HUDEP-2 (cell line): ENCODE measurements at regions not wholly inside any gene's neighbourhood (a gene's known extent, or its start where the extent isn't known, plus 50 kb on each side); places are given as distances from the start of the nearest gene placed in this dataset.
"Not testable (repeated sequence)": the region's sequence is repeated elsewhere in the genome, so short reads cannot be mapped to it uniquely, and the experiment has no call there.

ENCODE experiments used
- DNase-seq, 76 experiments: peaks; one replicate each; lab custom pipeline; 2025; ENCODE audit not compliant: unreplicated experiment in 76 of 76; lab: John Stamatoyannopoulos, UW

- no peak for DNase-seq
These were observed 68.1 kb upstream of the CEP85L start for GRCh38 chr6:118719351-118720124.

GRCh38 chr6:118718903-118719302 is 67.5 kb upstream of the CEP85L start:
- no peak for DNase-seq

GRCh38 chr6:118718297-118718696 is 66.9 kb upstream of the CEP85L start:
- no peak for DNase-seq

GRCh38 chr6:118717106-118717505 is 65.7 kb upstream of the CEP85L start:
- no peak for DNase-seq

GRCh38 chr6:118715907-118716306 is 64.5 kb upstream of the CEP85L start:
- not testable (repeated sequence) for DNase-seq

GRCh38 chr6:118715376-118715775 is 64.0 kb upstream of the CEP85L start:
- DNase-seq: no peak

GRCh38 chr6:118714756-118715155 is 63.4 kb upstream of the CEP85L start:
- DNase-seq: no peak

GRCh38 chr6:118712969-118713368 is 61.6 kb upstream of the CEP85L start:
- no peak for DNase-seq

GRCh38 chr6:118710616-118711015 is 59.2 kb upstream of the CEP85L start:
- DNase-seq: no peak

GRCh38 chr6:118709859-118710350 is 58.5 kb upstream of the CEP85L start:
- peak in 20 of 76 experiments; percentile 14 to 69 (median 43) for DNase-seq

- no peak for DNase-seq
These were observed 57.4 kb upstream of the CEP85L start for GRCh38 chr6:118708744-118709143.

GRCh38 chr6:118708055-118708454 is 56.7 kb upstream of the CEP85L start:
- peak in 1 of 76 experiments; percentile 11 for DNase-seq

GRCh38 chr6:118706702-118707101 is 55.3 kb upstream of the CEP85L start:
- no peak for DNase-seq

- no peak for DNase-seq
These were observed 54.4 kb upstream of the CEP85L start for GRCh38 chr6:118705544-118706491.

- DNase-seq: no peak
These were observed 53.5 kb upstream of the CEP85L start for GRCh38 chr6:118704915-118705314.

- not testable (repeated sequence) for DNase-seq
These were observed 49.9 kb upstream of the CEP85L start for GRCh38 chr6:118701260-118701659.
